HepG2 (cell line): ENCODE measurements at regions not wholly inside any gene's neighbourhood (a gene's known extent, or its start where the extent isn't known, plus 50 kb on each side); places are given as distances from the start of the nearest gene placed in this dataset.

ENCODE experiments used
- ARID4A ChIP-seq: sonication (generic); formaldehyde crosslinking; IDR thresholded peaks from 2 replicates; pipeline ENCODE4 v1.5.0; 2020; ENCODE audit warnings: mild to moderate bottlenecking, missing genetic modification reagents, borderline replicate concordance
- EZH2 ChIP-seq: conservative IDR thresholded peaks from 2 replicates; pipeline ENCODE4 v1.6.1; 2012; ENCODE audit warnings: mild to moderate bottlenecking, low read depth, low read length, moderate library complexity
- FOXM1 ChIP-seq: sonication (generic); formaldehyde crosslinking; IDR thresholded peaks from 2 replicates; pipeline ENCODE4 v1.5.0; 2020; ENCODE audit warnings: missing genetic modification reagents
- NR1H2 ChIP-seq: sonication (generic); formaldehyde crosslinking; IDR thresholded peaks from 2 replicates; pipeline ENCODE4 v1.8.1; 2022; ENCODE audit warnings: low read depth, missing genetic modification reagents, borderline replicate concordance
- NR2F1 ChIP-seq, 2 experiments: fragments of 450-650 bp in 1 of 2; formaldehyde crosslinking in 1 of 2; IDR thresholded peaks; 2 replicates each; pipeline versions ENCODE4 v1.5.0 to v1.6.1; 2016 to 2020; ENCODE audit warnings: mild to moderate bottlenecking in 1 of 2, missing compliant biosample characterization in 1 of 2, missing genetic modification reagents in 1 of 2, moderate library complexity in 1 of 2
- ZBTB20 ChIP-seq: sonication (generic); formaldehyde crosslinking; IDR thresholded peaks from 2 replicates; pipeline ENCODE4 v1.8.1; 2023; ENCODE audit warnings: missing genetic modification reagents, low read depth, mild to moderate bottlenecking, borderline replicate concordance
- ZNF574 ChIP-seq: sonication (generic); formaldehyde crosslinking; IDR thresholded peaks from 2 replicates; pipeline ENCODE4 v1.4.0; 2020; ENCODE audit warnings: missing genetic modification reagents

DNA sequence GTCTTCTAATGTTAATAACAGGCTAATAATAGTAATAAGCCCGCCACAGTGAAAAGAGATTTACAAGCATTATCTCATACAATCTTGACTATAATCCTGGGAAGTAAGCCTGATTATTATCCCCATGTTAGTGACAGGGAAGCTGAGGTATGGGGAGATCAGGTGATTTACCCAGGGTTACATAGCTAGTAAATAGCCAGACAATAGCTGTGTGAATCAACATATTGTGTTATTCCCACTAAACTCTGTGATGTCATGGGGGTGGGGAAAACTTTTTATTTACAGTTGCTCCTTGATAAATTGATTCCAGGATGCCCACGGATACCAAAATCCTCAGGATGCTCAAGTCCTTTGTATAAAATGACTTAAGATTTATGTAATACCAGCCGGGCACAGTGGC lies 181.9 kb downstream of the LMO4 start (continued):
- TF ChIP-seq ARID4A (no peak), NR1H2 (CRISPR knock-in tag) (no peak), EZH2 (no peak), ZNF574 (CRISPR knock-in tag) (no peak), NR2F1 (CRISPR knock-in tag; IDR thresholded peaks at IDR 0.05) (no peak), FOXM1 (no peak), ZBTB20 (no peak)
